Pancreas (tissue), 10 donors: ENCODE measurements at regions not wholly inside any gene's neighbourhood (a gene's known extent, or its start where the extent isn't known, plus 50 kb on each side); places are given as distances from the start of the nearest gene placed in this dataset.
A peak's percentile ranks its signal among the peaks of the same experiment; 100 is the strongest.

Experiments
- ATAC-seq, 4 donors: fragments of 200-7000 bp; cut with Tn5 transposase; one replicate each; pipeline versions ENCODE4 v1.8.0 to v1.9.1; 2020; ENCODE audit warnings: mild to moderate bottlenecking in 4 of 4, moderate library complexity in 4 of 4
- DNase-seq, 6 donors: peaks; one replicate each; pipeline ENCODE4 v3.0.0-alpha.2; 2020
- FAIRE-seq: peaks from 2 replicates; lab custom pipeline; 2012; peaks lifted over from hg19 to GRCh38; lab: Jason Lieb, UNC
- H3K27ac ChIP-seq, 4 donors: fragments of 200-600 bp; sonication (generic); 1 replicate in 3 of 4; 2 replicates in 1 of 4; pipeline versions ENCODE4 v1.5.0 to v1.8.0; 2020
- H3K27me3 ChIP-seq, 4 donors: fragments of 200-600 bp; one replicate each; pipeline ENCODE4 v1.8.0; 2021
- H3K36me3 ChIP-seq, 3 donors: fragments of 200-600 bp; sonication (generic) in 1 of 3; one replicate each; pipeline versions ENCODE4 v1.5.0 to v1.8.0; 2020 to 2021
- H3K4me1 ChIP-seq, 3 donors: fragments of 200-600 bp; one replicate each; pipeline ENCODE4 v1.8.0; 2021
- H3K4me3 ChIP-seq, 4 donors: fragments of 200-600 bp; sonication (generic) in 2 of 4; one replicate each; pipeline versions ENCODE4 v1.5.0 to v1.8.0; 2020 to 2021
- H3K9me3 ChIP-seq, 4 donors: fragments of 200-600 bp; one replicate each; pipeline ENCODE4 v1.8.0; 2021
- WGBS, 2 donors: extraction: QIAGEN DNeasy Blood & Tissue Kit; methylation state at CpG; one replicate each; pipeline ENCODE4 v1.1.7; 2013; 5-methylcytosine and 5-hydroxymethylcytosine counted together
- intact Hi-C, 3 donors: fragments of 100-400 bp; cut with DNase I; formaldehyde crosslinking; loops; one replicate each; pipeline versions ENCODE4 v1.11.1 to v1.14.2; 2022
- TF ChIP-seq, protein P1 (sequence below), 4 donors: fragments of 200-600 bp; sonication (generic) in 3 of 4; IDR thresholded peaks; one replicate each; pipeline versions ENCODE4 v1.5.0 to v1.8.0; 2021; ENCODE audit warnings: antibody characterized with exemption in 4 of 4
- donor health status: healthy with polysubstance abuse.
- donor health status: DM: no; HTN: no; CAD: no; lungs with moderate emphysema.
- donor health status: DM: no; HTN: no; CAD: no.
- donor health status: control.
- donor health status: control.
- donor health status: Bipolar disorder and iron deficiency.
- donor health status: DM: yes; HTN: yes; CAD: no.
- donor health status: DM: no; HTN: no; CAD: no.
- donor health status: DM: no; HTN: no; CAD: no.
- donor health status: DM: yes; HTN: yes; CAD: no.

DNA sequence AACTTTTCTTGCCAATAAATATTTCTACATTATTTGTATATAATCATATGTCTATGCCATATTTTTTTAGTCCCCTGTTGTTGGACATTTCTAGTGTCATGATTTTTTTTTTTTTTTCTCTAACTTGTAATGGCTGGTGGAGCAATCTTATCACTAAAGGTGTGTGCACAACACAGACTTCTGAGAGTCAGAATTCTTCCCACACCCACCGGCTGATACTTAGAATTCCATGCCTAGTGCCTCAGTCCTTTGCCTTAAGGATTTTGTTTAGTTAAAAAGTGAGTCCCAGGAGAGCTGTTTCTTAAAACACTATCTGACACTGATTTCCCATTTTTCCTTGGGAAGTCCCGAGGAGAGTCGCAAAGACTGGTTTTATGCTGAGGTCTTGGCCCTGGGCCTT, 87.7 kb upstream of the BARX2 start:
- Histone ChIP-seq H3K9me3 (no peaks in the 10 kb centered on the region), H3K36me3 (no peaks in the 10 kb centered on the region), H3K27me3 (no peaks in the 10 kb centered on the region), H3K27ac (no peak overlapping the region), H3K4me1 (peaks cover 13 to 40% (median 39%) of the 10 kb centered on the region in 3 donors), H3K4me3 (no peak overlapping the region)
- no peak for FAIRE-seq
- WGBS, 2 donors = 34 to 37% methylated on average over 3 of the region's 3 CpGs
- no peak for DNase-seq
- ATAC-seq = peak in 2 of 4 donors; percentile 36 to 45
- intact Hi-C loops = no loop called here
- TF ChIP-seq, protein P1, sequence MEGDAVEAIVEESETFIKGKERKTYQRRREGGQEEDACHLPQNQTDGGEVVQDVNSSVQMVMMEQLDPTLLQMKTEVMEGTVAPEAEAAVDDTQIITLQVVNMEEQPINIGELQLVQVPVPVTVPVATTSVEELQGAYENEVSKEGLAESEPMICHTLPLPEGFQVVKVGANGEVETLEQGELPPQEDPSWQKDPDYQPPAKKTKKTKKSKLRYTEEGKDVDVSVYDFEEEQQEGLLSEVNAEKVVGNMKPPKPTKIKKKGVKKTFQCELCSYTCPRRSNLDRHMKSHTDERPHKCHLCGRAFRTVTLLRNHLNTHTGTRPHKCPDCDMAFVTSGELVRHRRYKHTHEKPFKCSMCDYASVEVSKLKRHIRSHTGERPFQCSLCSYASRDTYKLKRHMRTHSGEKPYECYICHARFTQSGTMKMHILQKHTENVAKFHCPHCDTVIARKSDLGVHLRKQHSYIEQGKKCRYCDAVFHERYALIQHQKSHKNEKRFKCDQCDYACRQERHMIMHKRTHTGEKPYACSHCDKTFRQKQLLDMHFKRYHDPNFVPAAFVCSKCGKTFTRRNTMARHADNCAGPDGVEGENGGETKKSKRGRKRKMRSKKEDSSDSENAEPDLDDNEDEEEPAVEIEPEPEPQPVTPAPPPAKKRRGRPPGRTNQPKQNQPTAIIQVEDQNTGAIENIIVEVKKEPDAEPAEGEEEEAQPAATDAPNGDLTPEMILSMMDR (IDR thresholded peaks at IDR 0.05) = no peak

GRCh38 chr11:129286813-129287212, 88.8 kb upstream of the BARX2 start:
- H3K27me3 ChIP-seq = no peaks in the 10 kb centered on the region
- peak in 3 of 4 donors; percentile 4 to 17 (median 13) for ATAC-seq
- WGBS, 2 donors = 29 to 30% methylated on average over 7 of the region's 7 CpGs
- TF ChIP-seq, protein P1 (IDR thresholded peaks at IDR 0.05) = no peak
- no peak for DNase-seq
- intact Hi-C loops = no loop called here
- H3K4me3 ChIP-seq = no peak overlapping the region
- FAIRE-seq = no peak
- H3K4me1 ChIP-seq = peaks cover 10 to 36% (median 32%) of the 10 kb centered on the region in 3 donors
- no peaks in the 10 kb centered on the region for H3K36me3 ChIP-seq
- no peak overlapping the region for H3K27ac ChIP-seq
- no peaks in the 10 kb centered on the region for H3K9me3 ChIP-seq

GRCh38 chr11:129285402-129285786, 90.3 kb upstream of the BARX2 start:
- ATAC-seq (peak; percentile 34 to 68 (median 60)), DNase-seq (no peak), FAIRE-seq (no peak)
- TF ChIP-seq, protein P1 (IDR thresholded peaks at IDR 0.05) = no peak
- intact Hi-C loops = no loop called here
- no peaks in the 10 kb centered on the region for H3K9me3 ChIP-seq
- no peaks in the 10 kb centered on the region for H3K27me3 ChIP-seq
- 8 to 13% methylated on average over 1 of the region's 1 CpG for WGBS, 2 donors
- no peak overlapping the region for H3K4me3 ChIP-seq
- peak overlapping the region in 1 of 4 donors; percentile 14 for H3K27ac ChIP-seq
- no peaks in the 10 kb centered on the region for H3K36me3 ChIP-seq
- H3K4me1 ChIP-seq = peaks cover 10 to 41% (median 32%) of the 10 kb centered on the region in 3 donors

GRCh38 chr11:129283141-129283540, 91.0 kb upstream of the ARHGAP32 start:
- FAIRE-seq (no peak), DNase-seq (peak in 3 of 6 donors; percentile 20 to 54 (median 29)), ATAC-seq (peak in 2 of 4 donors; percentile 29 to 39)
- TF ChIP-seq, protein P1 (IDR thresholded peaks at IDR 0.05) = no peak
- 67 to 82% methylated on average over 1 of the region's 1 CpG for WGBS, 2 donors
- Histone ChIP-seq H3K27me3 (no peaks in the 10 kb centered on the region), H3K4me1 (peaks cover 10 to 45% (median 28%) of the 10 kb centered on the region in 3 donors), H3K36me3 (no peaks in the 10 kb centered on the region), H3K9me3 (no peaks in the 10 kb centered on the region), H3K4me3 (no peak overlapping the region), H3K27ac (peak overlapping the region in 1 of 4 donors; percentile 22)
- intact Hi-C loops = no loop called here

- FAIRE-seq = no peak
- no peaks in the 10 kb centered on the region for H3K27me3 ChIP-seq
- intact Hi-C loops = no loop called here
- no peak for DNase-seq
- ATAC-seq = no peak
- no peak overlapping the region for H3K4me3 ChIP-seq
- H3K36me3 ChIP-seq = no peaks in the 10 kb centered on the region
- TF ChIP-seq, protein P1 (IDR thresholded peaks at IDR 0.05) = no peak
- H3K4me1 ChIP-seq = peaks cover 10 to 43% (median 23%) of the 10 kb centered on the region in 3 donors
- 75 to 77% methylated on average over 2 of the region's 2 CpGs for WGBS, 2 donors
- H3K27ac ChIP-seq = peak overlapping the region in 1 of 4 donors; percentile 22
- H3K9me3 ChIP-seq = no peaks in the 10 kb centered on the region
These were observed 90.5 kb upstream of the ARHGAP32 start for GRCh38 chr11:129282634-129283033.
